Gastroesophageal sphincter (tissue), 3 donors: ENCODE measurements at regions not wholly inside any gene's neighbourhood (a gene's known extent, or its start where the extent isn't known, plus 50 kb on each side); places are given as distances from the start of the nearest gene placed in this dataset.

ENCODE experiments used
- CTCF ChIP-seq, 4 experiments: fragments of 200-600 bp in 2 of 4; fragments of 450-650 bp in 2 of 4; sonication (generic) in 1 of 4; IDR thresholded peaks; one replicate each; pipeline ENCODE4 v1.5.1; 2017 to 2019; ENCODE audit warnings: antibody characterized with exemption in 4 of 4, mild to moderate bottlenecking in 2 of 4, moderate library complexity in 2 of 4
- POLR2A ChIP-seq, 2 donors: fragments of 450-650 bp; IDR thresholded peaks; one replicate each; pipeline ENCODE4 v1.6.1; 2017; ENCODE audit warnings: antibody characterized with exemption in 2 of 2, mild to moderate bottlenecking in 2 of 2, moderate library complexity in 1 of 2
- POLR2AphosphoS5 ChIP-seq: sonication (generic); formaldehyde crosslinking; IDR thresholded peaks from one replicate; pipeline ENCODE4 v1.6.1; 2017; ENCODE audit warnings: antibody characterized with exemption

DNA sequence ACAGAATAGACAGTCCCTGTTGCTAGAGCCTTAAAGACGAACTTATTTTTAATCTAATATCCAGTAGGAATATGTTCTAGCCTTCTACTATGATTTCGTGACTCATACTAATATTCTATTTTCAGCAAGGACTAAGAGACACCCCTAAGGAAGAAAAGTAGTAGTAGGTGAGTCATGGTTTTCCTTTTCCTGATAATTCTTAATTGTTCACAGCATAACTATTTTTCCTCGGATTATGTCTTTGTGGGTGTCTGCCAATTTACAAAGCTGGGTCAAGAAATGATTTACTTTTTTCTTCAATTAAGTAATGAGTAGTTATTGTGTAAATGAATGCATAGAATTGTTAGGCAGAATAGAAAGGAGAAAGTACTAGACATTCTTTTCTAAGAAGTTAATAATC is 292.2 kb downstream of the TOX3 start:
- TF ChIP-seq CTCF (IDR thresholded peaks at IDR 0.05) = no peak
- TF ChIP-seq POLR2AphosphoS5 = no peak
- no peak for TF ChIP-seq POLR2A (IDR thresholded peaks at IDR 0.05)
